Loucy (cell line): ENCODE measurements at regions not wholly inside any gene's neighbourhood (a gene's known extent, or its start where the extent isn't known, plus 50 kb on each side); places are given as distances from the start of the nearest gene placed in this dataset.

Source experiments
- CTCF ChIP-seq: fragments of 200-600 bp; sonication (generic); conservative IDR thresholded peaks from 2 replicates; pipeline ENCODE4 v1.5.1; 2014; ENCODE audit warnings: mild to moderate bottlenecking, antibody characterized with exemption, low read length
- EZH2phosphoT487 ChIP-seq: fragments of 200-600 bp; IDR thresholded peaks from 2 replicates; pipeline ENCODE4 v1.6.1; 2018; ENCODE audit warnings: antibody characterized with exemption, mild to moderate bottlenecking, moderate library complexity, borderline replicate concordance

GRCh38 chr1:4062992-4063391 lies 162.9 kb upstream of the C1orf174 start:
- TF ChIP-seq CTCF (no peak), EZH2phosphoT487 (no peak)
